GM19395 (cell line): ENCODE measurements at regions not wholly inside any gene's neighbourhood (a gene's known extent, or its start where the extent isn't known, plus 50 kb on each side); places are given as distances from the start of the nearest gene placed in this dataset.
A peak's percentile ranks its signal among the peaks of the same experiment; 100 is the strongest.

Experiments used
- ATAC-seq: cut with Tn5 transposase; IDR thresholded peaks from one replicate; pipeline ENCODE4 v1.9.1; 2021; ENCODE audit warnings: mild to moderate bottlenecking, moderate library complexity; ENCODE audit not compliant: unreplicated experiment

DNA sequence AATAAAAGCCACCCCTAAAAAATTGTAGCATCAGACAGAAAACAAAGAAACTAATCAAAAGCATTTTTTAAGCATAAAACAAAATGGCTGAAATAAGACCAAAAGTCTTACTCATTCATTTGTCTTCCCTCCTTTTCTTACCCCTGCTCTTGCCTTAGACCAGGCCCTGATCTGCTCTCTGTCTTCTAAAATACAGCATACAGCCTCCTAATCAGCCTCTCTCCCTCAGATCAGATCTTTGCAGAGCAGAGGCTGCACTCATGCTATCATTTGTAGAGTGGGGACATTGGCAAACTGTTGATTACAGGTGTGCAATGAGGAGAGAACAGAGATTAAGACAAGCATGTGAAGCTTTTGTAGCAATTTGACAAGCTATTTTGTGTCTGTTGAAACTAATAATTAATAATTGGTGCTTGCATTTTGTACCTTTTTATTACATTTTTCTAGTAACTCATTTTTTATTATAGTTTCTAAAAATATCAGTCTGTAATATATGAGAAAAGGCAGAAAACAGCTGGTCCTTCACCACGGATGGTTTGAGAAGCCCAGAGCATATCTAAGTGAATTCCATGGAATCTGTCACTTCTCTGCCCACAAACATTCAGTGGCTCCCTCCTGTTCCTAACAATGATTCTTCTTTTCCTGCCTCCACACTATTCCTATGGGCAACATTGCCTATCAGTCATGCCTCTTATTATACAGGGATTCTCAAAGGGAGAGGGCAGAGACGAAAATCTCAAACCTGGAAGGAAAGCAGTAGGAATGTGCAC lies 286.2 kb upstream of the STT3B start:
- ATAC-seq = no peak

DNA sequence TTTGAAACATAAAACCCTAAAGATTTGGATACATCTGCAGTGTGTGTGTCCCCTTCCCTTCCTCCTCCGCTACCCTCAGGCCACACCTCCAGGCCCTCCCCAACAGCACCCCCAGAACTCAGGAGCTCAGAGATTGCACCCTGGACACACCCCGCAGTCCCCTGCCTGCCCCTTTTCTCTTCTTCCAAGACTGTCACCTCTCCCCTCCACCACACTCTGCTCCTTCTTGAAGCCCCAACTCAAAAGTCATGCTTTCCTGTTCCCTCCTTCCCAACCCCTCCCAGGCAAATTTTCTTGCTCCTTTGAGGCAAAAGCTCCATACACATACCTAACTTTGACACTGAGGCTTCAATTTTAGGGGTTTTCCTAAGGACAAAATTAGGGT lies 285.7 kb upstream of the STT3B start:
- ATAC-seq = no peak

DNA sequence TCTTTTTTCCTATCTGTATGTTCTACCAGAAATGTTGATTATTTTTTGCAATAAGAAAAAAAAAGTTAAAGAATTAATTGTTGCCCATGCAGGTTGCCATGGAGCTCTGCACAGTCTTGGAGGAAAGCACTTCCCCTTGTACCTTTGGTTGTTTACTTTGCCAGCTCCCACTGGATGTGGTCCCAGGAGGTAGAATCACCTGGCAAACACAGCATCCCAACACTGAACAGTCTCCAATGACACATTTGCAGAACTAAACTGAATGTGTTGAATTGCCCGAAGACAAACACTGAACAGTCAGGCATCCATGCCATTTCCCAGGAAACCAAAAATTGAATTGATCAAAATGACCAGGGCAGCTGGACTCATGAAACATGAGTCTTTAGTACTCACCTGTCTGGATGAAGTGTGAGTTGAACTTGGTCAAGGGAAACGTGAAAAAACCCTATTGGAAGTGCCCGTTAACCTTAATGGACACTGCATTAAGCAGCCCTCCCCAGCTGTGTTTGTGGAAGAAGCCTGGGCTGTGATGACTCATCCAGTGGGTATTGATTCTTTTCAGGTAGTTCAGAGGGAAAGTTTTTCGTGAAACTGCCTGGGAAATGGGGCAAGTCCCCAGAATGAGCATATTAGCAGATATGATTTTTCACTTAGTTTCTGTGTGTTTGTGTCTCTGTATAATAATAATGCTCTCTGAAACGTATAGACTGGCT lies 284.7 kb upstream of the STT3B start:
- peak; percentile 59 for ATAC-seq

DNA sequence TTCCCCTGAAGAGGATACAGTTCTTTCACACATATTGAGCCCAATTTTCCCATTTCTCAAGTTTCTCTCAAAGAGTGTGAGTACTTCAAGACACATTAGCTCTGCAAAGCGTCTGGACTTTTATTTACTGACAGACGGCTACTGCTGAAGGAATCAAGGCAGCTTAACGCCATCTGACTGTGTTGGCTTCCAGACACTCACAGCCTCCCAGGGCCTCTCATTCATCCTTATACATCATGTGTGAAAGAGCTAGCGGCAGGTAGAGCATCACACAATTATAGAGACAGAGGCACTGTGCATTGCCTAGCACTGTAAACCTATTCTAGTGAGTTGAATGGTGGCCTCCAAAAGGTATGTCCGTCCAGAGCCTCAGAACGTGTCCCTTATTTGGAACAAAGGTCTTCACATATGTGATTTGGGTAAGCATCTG lies 284.1 kb upstream of the STT3B start:
- peak; percentile 6 for ATAC-seq

DNA sequence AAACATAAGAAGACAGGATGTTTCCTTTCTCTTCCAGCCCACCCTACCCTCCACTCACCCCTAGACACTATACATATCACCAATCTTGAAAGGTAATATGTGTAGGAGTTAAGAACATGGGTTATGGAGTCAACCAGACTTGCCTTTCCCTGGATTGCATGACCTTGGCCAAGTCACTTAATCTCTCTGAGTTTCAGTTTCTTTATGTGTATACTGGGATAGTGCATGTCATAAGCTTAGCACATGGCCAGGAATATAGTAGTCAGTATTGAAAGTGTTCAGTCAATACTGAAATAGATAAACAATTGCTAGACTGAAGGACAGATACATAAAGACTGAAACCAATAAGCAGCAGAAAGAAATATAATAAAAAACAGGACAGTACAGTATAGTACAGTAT lies 283.2 kb upstream of the STT3B start:
- ATAC-seq = no peak

DNA sequence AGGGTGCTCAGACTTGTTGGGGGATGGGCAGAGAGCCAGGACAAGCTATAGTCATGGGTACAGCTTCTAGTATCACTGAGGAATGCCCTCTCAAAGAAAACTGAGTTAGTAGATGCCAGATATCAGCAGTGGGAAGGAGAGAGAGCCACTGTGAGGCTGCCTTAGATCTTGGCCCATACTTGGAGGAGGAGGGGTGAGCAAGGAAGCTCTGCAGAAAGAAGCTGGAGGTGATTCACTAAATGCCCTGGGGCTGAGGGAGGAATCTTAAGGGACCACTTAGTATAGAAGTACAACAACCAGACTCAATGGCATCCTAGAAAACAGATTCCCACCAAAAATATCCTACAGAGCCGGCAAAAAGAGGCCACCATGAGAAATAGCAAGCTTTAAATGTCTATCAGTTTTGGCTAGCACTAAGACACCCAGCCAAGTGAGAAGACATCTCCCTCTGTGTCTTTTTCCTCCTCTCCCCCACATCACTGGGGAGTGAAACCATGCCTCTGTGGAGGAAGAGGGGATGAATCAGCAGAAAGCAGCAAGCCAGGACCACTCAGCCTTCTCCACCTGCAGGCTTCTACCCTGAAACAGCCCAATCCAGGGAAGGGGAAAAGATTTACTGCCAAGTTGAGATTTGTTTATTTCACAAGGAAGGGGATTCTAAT lies 282.5 kb upstream of the STT3B start:
- ATAC-seq = no peak

DNA sequence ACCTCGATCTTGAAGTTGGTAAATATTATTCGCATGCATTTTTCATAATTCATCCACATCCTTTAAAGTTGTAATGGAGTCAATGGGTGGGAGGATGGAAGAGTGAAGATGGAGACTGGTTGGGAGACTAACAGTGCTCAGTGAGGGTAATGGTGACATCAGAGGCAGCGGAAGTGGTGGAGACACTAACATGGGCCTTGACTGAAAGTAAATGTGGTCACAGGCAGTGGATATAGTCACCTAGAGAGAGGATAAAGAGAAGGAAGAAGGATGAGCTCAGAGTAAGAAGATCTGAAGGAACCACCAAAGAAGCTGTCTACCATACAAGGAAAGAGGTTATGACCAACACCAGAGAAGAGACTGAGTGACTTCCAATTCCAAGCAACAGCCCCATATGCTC lies 281.6 kb upstream of the STT3B start:
- ATAC-seq = no peak

DNA sequence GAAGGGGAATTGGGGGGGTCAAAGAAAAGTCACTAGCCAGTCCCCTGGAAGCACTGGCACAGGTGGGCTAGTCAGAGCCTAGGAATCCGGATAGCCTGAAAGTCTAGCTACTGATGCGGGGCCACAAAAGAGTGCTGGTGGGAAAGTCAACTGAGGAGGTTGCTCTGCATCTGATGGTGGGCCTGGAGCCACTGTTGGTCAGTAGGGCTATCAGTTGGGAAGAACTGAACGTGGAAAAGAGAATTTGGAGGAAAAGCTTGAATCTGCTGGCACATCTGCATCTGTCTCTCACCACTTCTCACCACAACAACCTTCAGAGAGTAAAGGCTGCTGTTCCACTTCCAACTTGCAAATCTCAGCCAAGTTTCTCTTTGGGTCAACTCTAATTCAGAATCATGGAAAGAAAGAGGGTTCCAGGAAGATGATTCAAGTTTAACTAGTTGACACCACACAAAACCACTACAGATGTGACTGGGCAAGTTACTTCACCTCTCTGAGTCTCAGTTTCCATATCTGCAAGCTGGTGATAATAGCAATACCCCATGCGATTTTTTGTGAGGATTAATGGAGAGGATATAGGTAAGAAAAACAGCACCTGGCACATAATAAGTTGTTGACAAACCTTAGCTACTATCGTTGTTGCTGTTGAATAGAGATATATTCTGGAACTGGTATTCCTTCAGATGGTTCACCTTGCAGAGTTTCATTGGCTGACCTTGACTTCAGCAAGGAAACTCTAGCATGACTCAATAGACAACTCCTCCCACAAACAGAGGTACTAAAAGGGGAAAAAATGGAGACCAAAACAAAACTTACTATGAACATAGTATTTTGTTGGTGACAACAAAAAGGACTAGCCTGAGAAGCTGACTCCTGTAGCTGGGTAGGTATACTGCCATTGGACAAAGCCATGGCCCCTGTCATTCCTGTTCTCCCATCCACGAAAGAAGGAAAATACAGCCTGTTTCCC lies 280.2 kb upstream of the STT3B start:
- ATAC-seq = no peak

DNA sequence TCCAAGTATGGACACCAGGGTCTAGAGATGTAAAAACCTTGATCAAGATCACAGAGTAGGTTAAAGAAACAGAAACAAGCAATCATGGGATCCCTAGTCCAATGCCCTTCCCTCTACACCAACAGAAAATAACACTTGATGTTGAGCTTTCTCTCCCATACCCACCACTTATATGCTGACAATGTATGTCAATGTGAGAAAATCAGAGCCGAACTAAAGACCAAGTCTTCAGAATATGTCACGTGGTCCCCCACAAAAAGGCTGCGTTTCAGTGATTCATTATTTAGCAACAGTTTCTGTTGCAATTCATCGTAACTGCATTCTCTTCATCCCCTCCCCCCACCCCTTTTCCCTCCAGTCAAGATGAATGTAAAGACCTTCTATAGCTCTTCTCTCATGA lies 278.9 kb upstream of the STT3B start:
- ATAC-seq = no peak

DNA sequence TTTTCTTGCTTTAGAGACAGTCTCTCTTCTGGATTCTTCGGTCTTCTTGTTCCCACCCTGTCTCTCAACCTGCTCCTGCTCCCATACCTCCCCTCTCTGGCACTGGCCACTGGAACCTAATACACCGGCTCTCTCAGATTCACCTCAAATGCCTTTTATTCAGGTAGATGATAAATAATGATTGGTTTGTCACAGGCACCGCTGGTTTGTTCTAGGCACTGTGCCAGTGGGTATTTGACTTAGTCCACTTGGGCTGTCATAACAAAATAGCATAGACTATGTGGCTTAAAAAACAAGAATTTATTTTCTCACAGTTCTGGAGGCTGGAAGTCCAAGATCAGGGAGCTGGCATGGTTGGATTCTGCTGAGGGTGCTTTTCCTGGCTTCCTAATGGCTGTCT lies 278.2 kb upstream of the STT3B start:
- no peak for ATAC-seq

DNA sequence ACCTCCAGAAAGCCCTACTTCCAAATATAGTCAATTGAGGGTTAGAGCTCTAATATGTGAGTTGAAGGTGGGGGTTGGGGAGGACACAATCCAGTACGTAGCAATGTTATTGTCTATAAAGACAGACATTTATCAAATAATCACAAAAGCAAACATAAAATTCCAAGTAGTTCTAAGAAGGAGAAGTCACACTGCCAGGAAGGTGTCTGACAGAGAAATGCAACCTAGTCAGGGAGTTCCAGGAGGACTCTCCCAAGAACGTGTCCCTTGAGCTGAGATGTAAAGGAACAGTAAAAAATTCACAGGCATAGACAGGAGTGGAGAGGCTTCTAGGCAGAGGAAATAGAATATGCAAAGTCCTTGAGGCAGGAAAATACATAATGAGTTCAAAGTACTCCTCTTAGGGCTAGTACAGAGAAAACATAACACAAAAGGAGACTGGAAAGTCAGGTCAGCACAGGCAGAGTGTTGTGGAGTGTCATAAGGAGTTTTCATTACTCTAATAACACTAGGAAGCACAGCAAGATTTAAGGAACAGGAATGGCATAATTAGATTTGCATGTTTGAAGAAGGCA lies 277.6 kb upstream of the STT3B start:
- no peak for ATAC-seq

DNA sequence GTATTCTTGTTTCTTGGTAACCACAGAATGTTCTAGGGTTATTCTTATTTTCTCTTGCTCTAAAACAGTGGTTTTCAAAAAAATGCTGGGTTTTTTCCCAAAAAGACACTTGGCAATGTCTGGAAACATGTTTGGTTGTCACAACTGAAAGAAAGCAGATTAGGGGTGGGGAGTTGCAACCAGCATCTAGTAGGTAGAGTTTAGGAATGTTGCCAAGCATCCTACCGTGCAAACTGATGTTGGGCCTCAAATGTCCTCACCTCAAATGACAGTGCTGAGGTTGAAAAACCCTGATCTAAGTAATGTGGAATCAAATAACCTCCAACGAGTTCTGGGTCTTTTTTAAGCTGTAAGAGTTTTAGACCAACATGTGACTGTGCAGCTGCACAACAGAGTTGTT lies 270.5 kb upstream of the STT3B start:
- ATAC-seq = no peak

DNA sequence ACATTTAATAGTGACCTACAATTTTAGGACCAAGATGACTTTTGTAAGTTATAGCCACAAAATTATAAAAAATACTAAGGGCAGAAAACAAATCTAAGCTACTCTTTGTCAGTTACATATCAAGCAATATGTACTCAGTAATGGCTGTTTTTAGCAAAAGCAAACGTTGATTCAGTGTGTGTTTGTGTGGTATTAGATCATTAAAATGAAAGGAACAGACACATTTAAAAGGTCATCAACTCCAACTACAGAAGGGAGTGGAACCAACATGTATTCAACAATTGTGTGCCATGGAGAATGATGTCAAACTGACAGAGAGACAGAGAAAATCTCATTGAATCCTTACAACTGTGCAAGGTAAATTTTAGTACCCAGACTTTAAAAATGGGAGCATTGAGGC lies 268.8 kb upstream of the STT3B start:
- no peak for ATAC-seq

DNA sequence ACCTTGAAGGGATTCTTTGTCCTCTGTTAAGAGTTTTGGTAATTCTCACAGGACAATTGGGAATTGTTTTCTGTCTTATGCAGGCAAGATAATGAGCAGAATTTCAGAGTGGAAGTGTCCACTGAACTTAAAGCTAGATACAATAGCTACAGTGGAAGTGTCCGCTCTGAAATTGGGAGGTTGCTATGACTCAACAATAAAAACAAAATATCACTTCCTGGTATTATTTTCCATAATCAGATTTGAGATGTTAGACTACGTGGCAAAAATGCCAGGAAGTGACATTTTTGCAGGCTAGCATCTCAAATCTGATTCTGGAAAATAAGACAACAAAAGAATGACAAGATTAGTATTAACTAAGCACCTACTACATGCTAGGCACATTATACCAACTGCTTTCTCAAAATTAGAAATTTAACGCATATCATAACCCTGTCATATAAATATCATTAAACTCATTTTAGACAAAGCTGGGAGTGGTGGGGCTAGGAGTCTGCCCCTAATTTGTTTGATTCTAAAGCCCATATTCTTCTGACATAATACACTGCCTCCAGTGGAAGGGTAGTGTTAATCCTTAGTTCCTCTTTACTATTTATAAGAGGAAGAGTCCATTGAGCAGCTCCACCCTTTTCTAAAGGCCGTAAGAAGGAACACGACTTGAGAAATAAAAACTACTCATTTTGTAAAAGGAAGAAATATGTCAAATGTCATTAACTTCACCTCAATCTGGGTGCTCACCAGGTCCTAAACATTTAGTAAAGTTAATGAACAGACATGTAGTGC lies 266.9 kb upstream of the STT3B start:
- ATAC-seq = no peak

DNA sequence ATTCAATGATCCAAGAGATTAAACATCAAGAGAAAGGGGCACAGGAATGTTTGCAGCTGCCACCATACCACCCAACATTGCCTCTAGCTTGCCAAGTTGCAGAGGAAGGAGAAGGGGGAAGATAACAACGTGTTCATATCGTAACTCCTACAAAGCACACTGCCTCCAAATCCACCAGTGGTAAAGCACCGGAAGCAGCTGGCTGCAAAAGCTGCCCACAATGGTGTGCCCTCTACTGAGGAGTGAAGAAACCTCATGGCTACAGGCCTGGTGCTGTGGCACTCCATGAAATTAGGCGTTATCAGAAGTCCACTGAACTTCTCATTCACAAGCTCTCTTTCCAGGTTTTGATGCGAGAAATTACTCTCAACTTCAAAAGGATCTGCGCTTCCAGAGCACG lies 263.9 kb upstream of the STT3B start:
- ATAC-seq = no peak

DNA sequence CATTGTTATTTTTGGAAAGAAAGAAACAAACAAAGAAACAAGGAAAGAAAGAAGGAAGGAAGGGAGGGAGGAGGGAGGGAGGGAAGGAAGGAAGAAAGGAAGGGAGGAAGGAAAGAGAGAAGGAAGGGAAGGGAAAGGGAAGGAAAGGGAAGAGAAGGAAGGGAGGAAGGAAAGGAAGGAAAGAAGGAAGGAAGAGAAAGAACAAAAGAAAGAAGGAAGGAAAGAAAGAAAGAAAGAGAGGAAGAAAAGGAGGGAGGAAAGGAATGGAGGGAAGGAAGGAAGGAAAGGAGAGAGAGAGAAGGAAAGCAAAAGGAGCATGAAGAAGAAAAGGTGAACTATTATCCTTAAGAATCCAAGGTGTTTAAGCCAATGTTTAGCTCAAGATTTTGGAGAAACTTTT lies 262.7 kb upstream of the STT3B start:
- no peak for ATAC-seq

DNA sequence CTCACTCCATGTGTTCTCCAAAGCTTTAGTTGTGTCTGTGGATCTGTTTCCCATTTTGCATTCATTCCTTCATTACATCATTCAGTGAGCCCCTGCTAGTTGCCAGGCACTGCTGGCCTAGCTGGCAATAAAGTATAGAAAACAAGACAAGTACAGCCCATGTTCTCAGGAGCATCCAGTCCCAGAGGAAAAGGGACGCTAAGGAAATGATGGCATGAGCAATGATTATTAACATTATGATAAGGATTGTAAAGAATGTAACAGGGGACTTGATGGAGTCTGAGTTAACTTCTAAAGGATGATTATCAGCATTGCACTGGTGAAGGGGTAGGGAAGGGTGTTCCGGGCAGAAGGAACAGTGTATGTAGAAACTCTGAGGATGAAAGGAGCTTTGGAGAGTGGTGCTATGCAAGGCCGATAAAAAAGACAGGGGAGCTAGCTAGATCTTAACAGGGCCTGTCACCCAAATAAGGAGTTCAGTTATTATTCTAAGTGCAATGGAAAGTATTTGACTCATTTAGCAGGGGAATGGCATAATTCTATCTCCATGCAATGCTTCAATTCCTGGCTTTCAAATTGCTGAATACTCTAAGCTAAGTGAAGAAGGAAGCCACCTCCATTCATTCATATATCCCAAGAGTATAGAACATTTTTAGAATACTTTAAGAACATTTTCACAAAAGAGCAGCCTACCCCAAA lies 258.2 kb upstream of the STT3B start:
- ATAC-seq = no peak

DNA sequence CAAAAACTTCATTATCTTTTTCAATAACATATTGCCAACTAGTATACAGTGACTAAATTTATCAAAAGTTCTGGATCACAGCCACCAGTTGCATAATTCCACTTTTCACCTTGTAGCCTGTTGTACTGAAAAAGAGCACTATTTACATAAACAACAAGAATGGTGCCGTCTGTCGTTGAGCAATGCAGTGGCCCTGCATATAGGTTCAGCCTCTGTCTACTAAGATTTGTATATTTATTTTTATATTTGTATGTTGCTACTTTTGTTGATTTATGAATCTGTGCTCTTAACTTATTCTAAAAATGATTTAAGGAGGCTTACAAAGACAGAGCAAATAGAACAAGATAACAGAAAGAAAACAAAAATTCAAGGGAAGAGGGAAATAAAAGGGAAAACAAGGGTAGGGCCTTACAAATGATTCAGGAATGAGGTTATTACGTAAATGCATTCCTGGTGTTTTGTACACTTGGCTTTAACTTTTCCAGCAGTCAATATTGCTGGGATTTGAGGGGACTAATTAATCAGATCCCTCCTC lies 257.6 kb upstream of the STT3B start:
- ATAC-seq = no peak

DNA sequence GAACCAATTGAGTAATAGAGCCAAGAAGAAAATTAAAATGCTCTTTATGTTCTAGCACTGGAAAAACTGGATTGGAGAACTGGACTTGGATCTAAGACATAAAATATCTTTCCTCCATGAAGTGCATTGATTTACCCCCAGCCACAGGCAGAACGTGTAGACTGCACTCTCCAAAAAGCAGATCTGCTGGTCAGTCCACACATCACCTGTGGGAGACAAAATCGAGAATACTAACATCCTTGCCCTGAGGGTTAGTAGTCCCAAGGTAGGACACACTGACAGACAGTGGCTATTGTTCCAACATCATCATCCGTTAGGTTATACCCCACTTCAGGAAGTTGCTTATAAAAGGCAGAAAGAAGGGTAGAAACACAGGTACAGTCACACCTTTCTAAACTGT lies 257.1 kb upstream of the STT3B start:
- ATAC-seq = no peak
